Bronchial epithelial cell (primary cell): ENCODE measurements at regions not wholly inside any gene's neighbourhood (a gene's known extent, or its start where the extent isn't known, plus 50 kb on each side); places are given as distances from the start of the nearest gene placed in this dataset.
A peak's percentile ranks its signal among the peaks of the same experiment; 100 is the strongest.

ENCODE experiments used
- DNase-seq: peaks from one replicate; pipeline ENCODE4 v3.0.0-alpha.2; 2010; ENCODE audit warnings: low read depth
- FAIRE-seq: peaks from 2 replicates; lab custom pipeline; 2011; peaks lifted over from hg19 to GRCh38; lab: Jason Lieb, UNC
- H3K27me3 ChIP-seq: 2 replicates; pipeline ENCODE4 v1.5.1; 2011; ENCODE audit warnings: low read length; ENCODE audit not compliant: control insufficient read depth, insufficient read depth
- H3K36me3 ChIP-seq: 2 replicates; pipeline ENCODE4 v1.5.1; 2011; ENCODE audit warnings: low read length; ENCODE audit not compliant: control insufficient read depth, insufficient read depth
- H3K4me3 ChIP-seq: 2 replicates; pipeline ENCODE4 v1.5.1; 2011; ENCODE audit warnings: mild to moderate bottlenecking, low read depth, low read length, control low read depth
- TF ChIP-seq, protein P1 (sequence below): IDR thresholded peaks from 2 replicates; pipeline ENCODE4 v1.5.1; 2011; ENCODE audit warnings: mild to moderate bottlenecking, moderate library complexity, low read length, control low read depth, inconsistent platforms; ENCODE audit not compliant: insufficient read depth, severe bottlenecking

DNA sequence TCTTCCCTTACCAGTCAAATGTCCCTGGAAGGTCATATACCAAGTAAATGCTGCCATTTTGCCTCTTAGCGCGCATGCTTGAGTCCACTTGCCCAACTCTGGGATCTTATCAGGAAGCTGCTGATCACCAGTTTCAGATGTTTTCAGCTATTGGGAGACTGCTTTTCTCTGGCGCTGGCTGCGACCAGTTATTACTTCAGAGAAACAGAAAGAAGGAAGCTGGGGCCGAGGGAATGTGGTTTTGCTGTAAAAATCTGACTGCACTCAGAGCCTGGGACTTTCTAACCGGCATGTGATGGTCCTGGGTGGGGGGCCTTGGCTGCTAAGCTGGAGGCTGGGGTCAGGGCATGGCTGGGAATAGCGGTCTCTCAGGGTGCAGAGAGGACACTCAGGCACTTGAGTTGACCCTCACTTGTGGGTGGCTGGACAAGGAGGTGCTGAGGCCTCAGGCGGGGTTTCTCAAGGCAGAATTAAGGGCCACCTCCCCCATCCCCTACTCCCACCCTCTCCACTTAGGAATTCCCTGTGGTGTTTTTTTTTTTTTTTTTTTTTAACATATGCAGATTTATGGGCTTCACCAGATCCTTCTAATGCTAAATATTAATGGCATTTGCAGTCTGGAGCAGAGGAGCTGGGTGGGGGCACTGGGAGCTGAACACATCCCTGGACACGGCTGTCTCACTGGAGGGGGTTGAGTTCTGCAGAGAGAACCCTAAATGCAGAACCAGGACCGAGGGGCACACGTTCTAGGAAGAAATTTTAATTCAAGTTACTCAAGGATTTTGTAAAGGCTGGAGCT lies 145.8 kb downstream of the CYLD start:
- TF ChIP-seq, protein P1, sequence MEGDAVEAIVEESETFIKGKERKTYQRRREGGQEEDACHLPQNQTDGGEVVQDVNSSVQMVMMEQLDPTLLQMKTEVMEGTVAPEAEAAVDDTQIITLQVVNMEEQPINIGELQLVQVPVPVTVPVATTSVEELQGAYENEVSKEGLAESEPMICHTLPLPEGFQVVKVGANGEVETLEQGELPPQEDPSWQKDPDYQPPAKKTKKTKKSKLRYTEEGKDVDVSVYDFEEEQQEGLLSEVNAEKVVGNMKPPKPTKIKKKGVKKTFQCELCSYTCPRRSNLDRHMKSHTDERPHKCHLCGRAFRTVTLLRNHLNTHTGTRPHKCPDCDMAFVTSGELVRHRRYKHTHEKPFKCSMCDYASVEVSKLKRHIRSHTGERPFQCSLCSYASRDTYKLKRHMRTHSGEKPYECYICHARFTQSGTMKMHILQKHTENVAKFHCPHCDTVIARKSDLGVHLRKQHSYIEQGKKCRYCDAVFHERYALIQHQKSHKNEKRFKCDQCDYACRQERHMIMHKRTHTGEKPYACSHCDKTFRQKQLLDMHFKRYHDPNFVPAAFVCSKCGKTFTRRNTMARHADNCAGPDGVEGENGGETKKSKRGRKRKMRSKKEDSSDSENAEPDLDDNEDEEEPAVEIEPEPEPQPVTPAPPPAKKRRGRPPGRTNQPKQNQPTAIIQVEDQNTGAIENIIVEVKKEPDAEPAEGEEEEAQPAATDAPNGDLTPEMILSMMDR = no peak
- no peaks in the 10 kb centered on the region for H3K36me3 ChIP-seq
- DNase-seq (no peak), FAIRE-seq (no peak)
- no peak overlapping the region for H3K4me3 ChIP-seq
- H3K27me3 ChIP-seq = no peaks in the 10 kb centered on the region

DNA sequence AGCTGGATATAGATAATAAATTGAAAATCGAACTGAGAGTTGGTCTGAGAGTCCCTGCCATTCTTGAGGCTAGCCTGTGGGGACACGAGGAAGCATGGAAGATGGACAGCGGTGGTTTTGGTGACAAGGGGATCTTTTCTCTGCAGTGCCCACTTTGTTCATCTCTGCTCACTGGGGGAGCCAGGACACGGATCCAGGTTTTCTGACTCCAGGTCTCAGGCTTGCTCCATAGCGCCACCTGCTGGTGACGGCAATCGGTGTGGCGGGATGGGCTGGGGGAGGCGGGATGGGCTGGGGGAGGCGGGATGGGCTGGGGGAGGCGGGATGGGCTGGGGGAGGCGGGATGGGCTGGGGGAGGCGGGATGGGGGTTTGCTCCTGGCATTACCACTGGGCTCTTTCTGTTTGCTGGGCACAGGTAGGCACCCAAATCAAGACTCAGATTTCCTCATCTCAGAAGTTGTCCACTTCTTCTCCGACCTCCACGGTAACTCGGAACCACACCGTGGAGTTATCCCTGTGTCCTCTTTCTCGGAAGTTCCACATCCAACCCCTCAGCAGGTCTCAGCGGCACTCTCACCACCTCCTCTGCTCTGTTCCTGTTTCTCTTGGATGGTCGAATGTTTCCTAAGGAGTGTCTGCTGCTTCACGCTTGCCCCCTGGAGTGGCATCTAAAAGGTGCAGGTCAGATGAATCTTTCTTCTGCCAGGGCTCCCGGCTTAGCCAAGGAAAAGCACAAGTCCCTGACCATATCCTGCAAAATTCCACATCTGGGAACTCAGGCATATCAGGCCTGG lies 142.4 kb downstream of the CYLD start:
- Histone ChIP-seq H3K27me3 (no peaks in the 10 kb centered on the region), H3K4me3 (no peak overlapping the region), H3K36me3 (no peaks in the 10 kb centered on the region)
- TF ChIP-seq, protein P1 = peak; percentile 49
- FAIRE-seq (no peak), DNase-seq (no peak)

DNA sequence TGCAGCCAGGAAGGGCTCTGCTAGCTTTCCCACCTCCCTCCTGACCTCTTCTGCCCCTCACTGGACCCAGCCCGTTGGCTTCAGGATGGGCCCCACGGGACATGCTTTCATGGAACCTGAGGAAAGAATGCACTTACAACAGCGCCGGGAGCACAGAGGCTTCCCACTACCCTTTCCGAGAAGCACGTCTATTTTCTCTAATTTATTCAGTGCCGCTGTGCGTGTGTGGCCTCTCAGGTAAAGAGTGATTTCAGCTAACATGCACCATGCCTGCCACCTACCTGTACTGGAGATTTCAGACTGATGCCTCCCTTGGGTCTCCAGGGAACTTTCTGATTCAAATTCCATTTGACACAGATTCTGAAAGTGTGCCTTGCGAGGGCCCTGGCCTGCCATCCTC lies 140.1 kb downstream of the CYLD start:
- Histone ChIP-seq H3K36me3 (no peaks in the 10 kb centered on the region), H3K4me3 (no peak overlapping the region), H3K27me3 (no peaks in the 10 kb centered on the region)
- TF ChIP-seq, protein P1 = no peak
- no peak for DNase-seq
- FAIRE-seq = no peak

DNA sequence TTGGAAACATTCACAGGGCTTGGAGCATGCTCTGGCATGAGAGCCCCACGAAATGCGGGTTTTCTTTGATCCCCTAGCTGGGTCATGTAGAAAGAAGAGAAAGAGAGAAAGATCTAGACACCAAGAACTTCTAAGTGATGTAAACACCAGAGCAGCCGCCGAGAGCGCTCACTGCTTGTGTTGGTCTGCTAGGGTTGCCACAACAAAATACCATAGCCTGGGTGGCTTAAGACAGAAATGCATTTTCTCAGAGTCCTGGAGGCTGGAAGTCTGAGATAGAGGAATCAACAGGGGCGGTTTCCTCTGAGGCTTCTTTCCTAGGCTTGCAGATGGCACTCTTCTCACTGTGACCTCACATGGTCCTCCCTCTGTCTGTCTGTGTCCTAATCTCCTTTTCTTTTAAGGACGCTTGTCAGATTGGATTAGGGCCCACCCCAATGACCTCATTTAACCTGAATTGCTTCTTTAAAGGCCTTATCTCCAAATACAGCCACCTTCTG lies 139.5 kb downstream of the CYLD start:
- Histone ChIP-seq H3K36me3 (no peaks in the 10 kb centered on the region), H3K27me3 (no peaks in the 10 kb centered on the region), H3K4me3 (no peak overlapping the region)
- TF ChIP-seq, protein P1 = no peak
- no peak for DNase-seq
- no peak for FAIRE-seq

DNA sequence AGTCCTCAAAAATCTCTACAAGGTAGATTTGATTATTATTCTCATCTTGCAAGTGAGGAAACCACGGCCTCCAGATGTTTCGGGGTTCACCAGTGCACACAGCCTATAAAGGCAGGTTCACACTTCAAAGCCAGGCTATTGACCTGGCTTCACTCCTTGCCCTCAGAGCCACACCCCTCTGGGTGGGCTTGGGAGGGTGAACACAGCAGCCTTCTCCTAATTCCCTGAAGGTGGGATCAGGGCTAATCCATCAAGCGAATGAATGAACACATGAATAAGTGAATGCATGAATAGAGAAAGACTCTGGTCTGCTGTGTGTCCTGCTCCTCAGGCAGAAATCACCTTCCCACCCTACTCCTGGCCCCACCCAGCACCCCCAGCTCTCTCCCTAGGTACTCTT lies 139.0 kb downstream of the CYLD start:
- no peak for FAIRE-seq
- TF ChIP-seq, protein P1 = no peak
- H3K4me3 ChIP-seq = no peak overlapping the region
- no peak for DNase-seq
- H3K36me3 ChIP-seq = no peaks in the 10 kb centered on the region
- H3K27me3 ChIP-seq = no peaks in the 10 kb centered on the region
